Tibial nerve (tissue), 4 donors: ENCODE measurements at regions not wholly inside any gene's neighbourhood (a gene's known extent, or its start where the extent isn't known, plus 50 kb on each side); places are given as distances from the start of the nearest gene placed in this dataset.

ENCODE experiments used
- CTCF ChIP-seq, 5 experiments: fragments of 200-600 bp in 3 of 5; fragments of 450-650 bp in 2 of 5; sonication (generic) in 3 of 5; IDR thresholded peaks; one replicate each; pipeline ENCODE4 v1.5.1; 2016 to 2019; ENCODE audit warnings: antibody characterized with exemption in 5 of 5, mild to moderate bottlenecking in 3 of 5, moderate library complexity in 2 of 5
- EP300 ChIP-seq, 2 donors: sonication (generic); formaldehyde crosslinking; IDR thresholded peaks; one replicate each; pipeline ENCODE4 v1.6.1; 2017; ENCODE audit warnings: antibody characterized with exemption in 2 of 2, mild to moderate bottlenecking in 1 of 2
- POLR2A ChIP-seq, 2 donors: fragments of 450-650 bp; IDR thresholded peaks; one replicate each; pipeline ENCODE4 v1.6.1; 2017; ENCODE audit warnings: antibody characterized with exemption in 2 of 2, mild to moderate bottlenecking in 2 of 2, moderate library complexity in 2 of 2

GRCh38 chr5:106481374-106481773 lies 1189.4 kb downstream of the EFNA5 start:
- no peak for TF ChIP-seq EP300 (IDR thresholded peaks at IDR 0.05)
- TF ChIP-seq CTCF (IDR thresholded peaks at IDR 0.05) = no peak
- TF ChIP-seq POLR2A (IDR thresholded peaks at IDR 0.05) = no peak
